ENCODE measurements at regions not wholly inside any gene's neighbourhood (a gene's known extent, or its start where the extent isn't known, plus 50 kb on each side); places are given as distances from the start of the nearest gene placed in this dataset.
A peak's percentile ranks its signal among the peaks of the same experiment; 100 is the strongest.

DNA sequence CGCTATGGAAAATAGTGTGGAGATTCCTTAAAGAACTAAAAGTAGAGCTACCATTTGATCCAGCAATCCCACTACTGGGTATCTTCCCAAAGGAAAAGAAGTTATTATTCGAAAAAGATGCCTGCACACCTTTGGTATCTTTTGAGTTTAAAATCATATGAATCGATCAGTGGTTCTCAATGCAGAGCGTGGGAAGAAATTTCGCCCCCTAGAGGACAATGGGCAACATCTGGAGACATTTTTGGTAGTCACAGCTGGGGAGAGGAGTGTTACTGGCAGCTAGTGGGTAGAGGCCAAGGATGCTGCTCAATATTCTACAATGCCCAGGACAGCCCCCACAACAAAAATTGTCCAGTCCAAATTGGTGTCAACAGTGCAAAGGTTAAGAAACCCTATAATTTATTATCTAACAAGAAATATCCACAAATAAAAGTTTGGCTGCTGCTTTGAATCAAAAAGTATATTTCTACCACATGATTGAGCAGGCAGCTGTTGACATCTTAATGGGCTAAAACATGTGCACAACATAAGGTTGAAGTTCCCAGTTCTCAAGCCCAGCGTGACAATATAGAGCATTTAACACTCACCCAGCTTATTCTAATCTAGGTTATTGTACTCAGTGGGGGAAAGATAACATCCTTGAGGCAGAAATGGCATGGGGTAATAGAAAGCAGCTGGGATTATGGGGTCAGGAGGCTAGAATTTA lies 425.7 kb downstream of the LRATD1 start:
- TF ChIP-seq EP300 (IDR thresholded peaks at IDR 0.05; ENCODE audit: borderline replicate concordance in 1 of 2, low read depth in 2 of 2, low read length in 2 of 2): no peak
- TF ChIP-seq, protein P1, sequence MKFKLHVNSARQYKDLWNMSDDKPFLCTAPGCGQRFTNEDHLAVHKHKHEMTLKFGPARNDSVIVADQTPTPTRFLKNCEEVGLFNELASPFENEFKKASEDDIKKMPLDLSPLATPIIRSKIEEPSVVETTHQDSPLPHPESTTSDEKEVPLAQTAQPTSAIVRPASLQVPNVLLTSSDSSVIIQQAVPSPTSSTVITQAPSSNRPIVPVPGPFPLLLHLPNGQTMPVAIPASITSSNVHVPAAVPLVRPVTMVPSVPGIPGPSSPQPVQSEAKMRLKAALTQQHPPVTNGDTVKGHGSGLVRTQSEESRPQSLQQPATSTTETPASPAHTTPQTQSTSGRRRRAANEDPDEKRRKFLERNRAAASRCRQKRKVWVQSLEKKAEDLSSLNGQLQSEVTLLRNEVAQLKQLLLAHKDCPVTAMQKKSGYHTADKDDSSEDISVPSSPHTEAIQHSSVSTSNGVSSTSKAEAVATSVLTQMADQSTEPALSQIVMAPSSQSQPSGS (IDR thresholded peaks at IDR 0.05; ENCODE audit: low read length): no peak
- TF ChIP-seq, protein P2, sequence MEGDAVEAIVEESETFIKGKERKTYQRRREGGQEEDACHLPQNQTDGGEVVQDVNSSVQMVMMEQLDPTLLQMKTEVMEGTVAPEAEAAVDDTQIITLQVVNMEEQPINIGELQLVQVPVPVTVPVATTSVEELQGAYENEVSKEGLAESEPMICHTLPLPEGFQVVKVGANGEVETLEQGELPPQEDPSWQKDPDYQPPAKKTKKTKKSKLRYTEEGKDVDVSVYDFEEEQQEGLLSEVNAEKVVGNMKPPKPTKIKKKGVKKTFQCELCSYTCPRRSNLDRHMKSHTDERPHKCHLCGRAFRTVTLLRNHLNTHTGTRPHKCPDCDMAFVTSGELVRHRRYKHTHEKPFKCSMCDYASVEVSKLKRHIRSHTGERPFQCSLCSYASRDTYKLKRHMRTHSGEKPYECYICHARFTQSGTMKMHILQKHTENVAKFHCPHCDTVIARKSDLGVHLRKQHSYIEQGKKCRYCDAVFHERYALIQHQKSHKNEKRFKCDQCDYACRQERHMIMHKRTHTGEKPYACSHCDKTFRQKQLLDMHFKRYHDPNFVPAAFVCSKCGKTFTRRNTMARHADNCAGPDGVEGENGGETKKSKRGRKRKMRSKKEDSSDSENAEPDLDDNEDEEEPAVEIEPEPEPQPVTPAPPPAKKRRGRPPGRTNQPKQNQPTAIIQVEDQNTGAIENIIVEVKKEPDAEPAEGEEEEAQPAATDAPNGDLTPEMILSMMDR (IDR thresholded peaks at IDR 0.05; ENCODE audit: control extremely low read depth in 1 of 3, insufficient read depth in 1 of 3, low read depth in 1 of 3, low read length in 3 of 3): peak; percentile 46 to 73 (median 46)
